ENCODE measurements at regions not wholly inside any gene's neighbourhood (a gene's known extent, or its start where the extent isn't known, plus 50 kb on each side); places are given as distances from the start of the nearest gene placed in this dataset.

DNA sequence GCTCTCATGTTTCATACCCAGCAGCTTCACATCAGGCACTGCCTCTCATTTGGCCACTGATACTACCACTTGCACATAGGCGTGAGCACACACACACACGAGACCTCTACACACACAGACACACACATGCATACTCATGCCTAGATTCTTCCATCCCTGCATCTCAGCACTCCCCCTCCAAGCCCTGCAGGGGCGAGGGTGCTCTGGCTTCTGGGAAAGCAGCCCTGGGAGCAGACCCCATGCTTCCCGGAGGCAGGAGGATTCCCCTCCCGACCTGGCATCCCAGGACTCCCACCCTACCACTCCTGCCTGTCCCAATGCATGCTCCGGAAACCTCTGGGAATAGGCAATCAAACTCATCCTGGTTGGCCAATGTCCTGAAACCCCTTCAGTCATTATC is 89.1 kb upstream of the SMNDC1 start:
- H3K27ac ChIP-seq, result no peak overlapping the region
- no peak for TF ChIP-seq ZFX (IDR thresholded peaks at IDR 0.05)
- TF ChIP-seq, protein P1, sequence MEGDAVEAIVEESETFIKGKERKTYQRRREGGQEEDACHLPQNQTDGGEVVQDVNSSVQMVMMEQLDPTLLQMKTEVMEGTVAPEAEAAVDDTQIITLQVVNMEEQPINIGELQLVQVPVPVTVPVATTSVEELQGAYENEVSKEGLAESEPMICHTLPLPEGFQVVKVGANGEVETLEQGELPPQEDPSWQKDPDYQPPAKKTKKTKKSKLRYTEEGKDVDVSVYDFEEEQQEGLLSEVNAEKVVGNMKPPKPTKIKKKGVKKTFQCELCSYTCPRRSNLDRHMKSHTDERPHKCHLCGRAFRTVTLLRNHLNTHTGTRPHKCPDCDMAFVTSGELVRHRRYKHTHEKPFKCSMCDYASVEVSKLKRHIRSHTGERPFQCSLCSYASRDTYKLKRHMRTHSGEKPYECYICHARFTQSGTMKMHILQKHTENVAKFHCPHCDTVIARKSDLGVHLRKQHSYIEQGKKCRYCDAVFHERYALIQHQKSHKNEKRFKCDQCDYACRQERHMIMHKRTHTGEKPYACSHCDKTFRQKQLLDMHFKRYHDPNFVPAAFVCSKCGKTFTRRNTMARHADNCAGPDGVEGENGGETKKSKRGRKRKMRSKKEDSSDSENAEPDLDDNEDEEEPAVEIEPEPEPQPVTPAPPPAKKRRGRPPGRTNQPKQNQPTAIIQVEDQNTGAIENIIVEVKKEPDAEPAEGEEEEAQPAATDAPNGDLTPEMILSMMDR (conservative IDR thresholded peaks at IDR 0.05), result no peak

DNA sequence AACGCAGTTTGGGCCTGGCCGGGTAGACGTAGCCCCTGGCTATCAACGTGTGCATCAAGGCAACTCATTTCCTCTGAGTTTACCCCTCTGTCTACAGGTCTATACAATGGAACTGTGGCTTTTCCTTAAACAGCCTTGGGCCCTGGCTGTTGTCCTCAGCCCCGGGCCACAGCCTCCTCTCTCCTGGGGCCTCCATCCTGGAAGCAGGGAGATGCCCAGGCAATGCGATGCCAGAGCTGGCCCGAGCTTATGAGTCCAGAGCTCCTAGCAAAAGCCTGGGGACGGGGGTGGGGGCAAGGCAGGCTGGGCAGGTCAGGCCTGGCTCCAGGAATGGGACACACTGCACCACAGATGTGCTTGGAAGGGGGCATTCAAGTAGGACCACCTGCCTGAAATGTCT is 89.6 kb upstream of the SMNDC1 start:
- TF ChIP-seq, protein P1 (conservative IDR thresholded peaks at IDR 0.05), result no peak
- no peak for TF ChIP-seq ZFX (IDR thresholded peaks at IDR 0.05)

DNA sequence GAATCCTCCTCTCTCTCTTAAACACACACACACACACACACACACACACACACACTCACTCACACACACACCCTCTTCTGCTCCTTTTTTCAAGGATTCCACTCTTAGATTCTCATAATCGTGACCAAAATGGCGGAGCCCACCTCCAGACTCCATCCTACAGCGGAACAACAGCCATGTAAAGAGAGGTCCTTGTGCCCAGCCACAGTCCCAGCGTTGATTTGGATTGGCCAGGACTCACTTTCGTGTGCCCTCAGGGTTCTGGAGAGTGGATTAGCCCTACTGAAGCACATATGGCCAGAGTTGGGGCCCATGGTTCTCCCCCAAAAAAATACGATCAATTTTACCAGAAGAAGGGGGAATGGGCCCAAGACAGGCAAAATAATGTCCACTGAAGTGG is 90.2 kb upstream of the SMNDC1 start:
- H3K27ac ChIP-seq, result no peak overlapping the region
- TF ChIP-seq ZFX (IDR thresholded peaks at IDR 0.05), result no peak
- TF ChIP-seq, protein P1 (conservative IDR thresholded peaks at IDR 0.05), result no peak

More for the DNA sequence above, 89.6 kb upstream of the SMNDC1 start:
- H3K27ac ChIP-seq, result no peak overlapping the region

DNA sequence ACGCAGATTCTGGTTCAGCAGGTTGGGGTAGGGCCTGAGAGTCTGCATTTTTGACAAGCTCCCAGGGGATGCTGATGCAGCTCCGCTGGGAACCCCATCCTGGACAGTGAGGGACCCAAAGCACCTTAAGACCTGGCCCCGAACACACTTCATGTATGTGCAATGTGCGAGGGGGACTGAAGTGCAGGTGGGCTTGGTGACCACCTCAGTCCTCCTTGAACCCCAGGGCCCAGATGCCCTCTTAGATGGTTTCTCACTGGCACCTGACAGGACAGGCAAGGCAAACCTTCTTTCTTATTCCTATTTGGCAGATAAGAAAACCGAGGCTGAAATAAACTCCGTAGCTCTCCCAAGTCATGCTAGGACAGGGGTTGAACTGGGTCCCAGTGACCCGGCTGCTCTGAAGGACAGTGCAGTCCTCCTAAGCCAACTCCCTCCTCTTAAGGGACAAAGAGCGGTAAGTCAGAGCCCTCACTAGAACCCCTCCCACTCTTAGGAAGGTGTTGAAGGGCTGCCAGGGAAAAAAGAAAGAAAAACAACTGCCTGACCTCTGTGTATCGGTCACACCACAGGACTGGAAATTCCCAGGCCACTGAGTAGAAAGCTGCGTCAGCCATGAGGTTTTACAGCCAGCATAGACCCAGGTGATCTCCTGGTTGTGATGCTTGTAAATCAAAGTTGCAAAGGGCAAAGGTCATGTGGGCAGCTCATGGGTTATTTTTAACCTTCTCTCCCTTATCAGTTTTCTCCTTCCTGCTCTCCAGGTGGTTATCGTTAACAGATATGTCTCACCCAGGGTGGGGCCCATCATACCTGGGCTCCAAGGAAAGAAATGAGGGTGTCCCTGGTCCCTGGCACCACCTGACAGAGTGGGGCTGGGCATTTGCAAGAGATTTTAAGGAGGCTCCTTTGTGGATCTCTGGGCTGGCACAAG is 90.9 kb upstream of the SMNDC1 start:
- 0 out of 2 replicates have a peak overlapping the region, but pooled peaks have one; percentile 5 for H3K27ac ChIP-seq
- TF ChIP-seq, protein P1 (conservative IDR thresholded peaks at IDR 0.05), result no peak
- TF ChIP-seq ZFX (IDR thresholded peaks at IDR 0.05), result no peak

DNA sequence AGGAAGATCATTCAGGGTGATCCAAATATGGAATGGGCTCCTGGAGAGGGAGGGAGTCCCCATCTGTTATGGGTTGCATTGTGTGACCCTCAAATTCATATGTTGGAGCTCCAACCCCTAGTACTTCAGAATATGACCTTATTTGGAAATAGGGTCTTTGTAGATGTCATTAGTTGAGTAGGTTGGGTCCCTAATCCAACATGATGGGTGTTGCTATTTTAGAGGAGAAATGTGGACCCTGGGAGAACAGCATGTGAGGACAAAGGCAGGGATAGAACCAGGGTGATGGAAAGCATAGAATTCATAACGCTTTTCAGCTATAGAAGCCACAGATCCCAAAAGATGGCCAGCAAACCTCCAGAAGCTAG is 91.5 kb upstream of the SMNDC1 start:
- TF ChIP-seq, protein P1 (conservative IDR thresholded peaks at IDR 0.05), result no peak
- TF ChIP-seq ZFX (IDR thresholded peaks at IDR 0.05), result no peak
- no peak overlapping the region for H3K27ac ChIP-seq

DNA sequence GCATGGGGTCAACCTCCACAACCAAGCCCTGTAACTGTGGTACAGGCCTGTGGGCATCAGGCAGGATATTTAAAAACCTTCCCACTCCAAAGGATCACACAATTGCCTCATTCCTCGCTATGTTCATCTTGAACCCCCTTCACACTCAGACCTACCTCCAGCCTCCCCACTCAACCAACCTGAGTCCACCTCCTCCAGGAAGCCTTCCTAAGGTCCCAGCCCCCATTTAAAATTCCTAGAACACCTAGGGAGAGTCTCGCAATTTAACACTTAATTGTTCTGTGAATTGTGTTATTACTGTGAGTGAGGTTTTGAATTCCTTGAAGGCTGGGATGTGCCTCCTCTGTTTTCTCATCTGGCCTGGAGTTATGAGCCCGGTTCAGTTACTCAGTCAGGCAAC is 93.1 kb upstream of the SMNDC1 start:
- no peak for TF ChIP-seq ZFX (IDR thresholded peaks at IDR 0.05)
- TF ChIP-seq, protein P1 (conservative IDR thresholded peaks at IDR 0.05), result no peak
- H3K27ac ChIP-seq, result no peak overlapping the region

DNA sequence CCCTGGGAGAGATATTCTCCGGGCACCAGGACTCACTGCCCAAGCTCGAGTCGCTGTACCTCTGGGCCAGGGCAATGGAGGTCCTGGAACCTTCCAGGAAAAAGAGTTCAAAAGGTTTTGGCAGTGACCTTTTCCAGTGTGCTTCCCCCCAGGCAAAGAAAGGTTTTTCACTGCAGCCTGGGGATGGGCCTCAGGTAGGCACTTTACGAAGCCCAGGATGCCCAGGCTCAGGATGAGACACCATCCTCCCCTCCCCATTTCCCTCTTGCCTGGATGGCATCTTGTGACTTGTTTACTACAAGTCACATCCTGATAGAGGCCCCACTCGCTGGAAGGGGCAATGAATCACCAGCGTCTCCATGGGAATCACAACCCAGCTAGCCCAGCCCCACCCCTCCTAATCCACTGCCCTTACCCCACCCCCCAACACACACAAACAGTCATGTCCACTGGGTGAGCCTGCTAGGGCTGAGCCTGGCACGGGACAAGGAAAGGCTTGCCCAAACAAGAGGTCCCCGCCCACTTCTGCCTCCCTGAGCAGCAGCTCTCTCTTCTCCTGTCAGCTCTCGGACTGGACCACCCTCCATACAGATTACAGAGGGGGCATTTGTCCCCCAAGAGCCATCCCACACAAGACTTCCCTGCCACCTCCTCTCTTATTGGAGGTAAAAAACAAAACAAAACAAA is 93.8 kb upstream of the SMNDC1 start:
- no peak overlapping the region for H3K27ac ChIP-seq
- TF ChIP-seq, protein P1 (conservative IDR thresholded peaks at IDR 0.05), result no peak
- no peak for TF ChIP-seq ZFX (IDR thresholded peaks at IDR 0.05)
